ENCODE measurements at regions not wholly inside any gene's neighbourhood (a gene's known extent, or its start where the extent isn't known, plus 50 kb on each side); places are given as distances from the start of the nearest gene placed in this dataset.

DNA sequence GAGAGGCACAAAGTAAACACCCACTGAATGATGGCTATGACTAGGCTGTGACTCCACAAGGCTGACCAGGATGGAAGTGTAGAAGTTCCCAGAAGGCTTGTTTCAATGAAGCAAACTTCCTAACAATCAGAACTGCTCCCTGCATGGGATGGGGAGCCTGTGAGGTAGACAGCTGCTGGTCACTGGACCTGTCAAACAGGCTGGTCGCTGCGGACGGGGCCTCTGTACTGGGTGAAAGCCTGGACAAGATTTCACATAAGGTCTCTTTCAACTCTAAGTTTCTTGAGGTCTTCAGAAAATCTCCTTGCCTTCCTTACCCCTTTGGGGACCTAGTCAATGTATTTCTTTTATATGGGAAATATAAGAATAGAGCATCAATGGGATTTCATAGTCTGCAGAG is 438.2 kb downstream of the BUD13 start:
- Histone ChIP-seq H3K27me3 (no peaks in the 10 kb centered on the region), H3K27ac (no peak overlapping the region), H3K4me3 (no peak overlapping the region), H3K4me1 (no peaks in the 10 kb centered on the region), H3K36me3 (no peaks in the 10 kb centered on the region), H3K9me3 (peaks cover 0 to 17% (median 0%) of the 10 kb centered on the region in 4 donors)
- WGBS, 2 donors: 78 to 89% methylated on average over 3 of the region's 3 CpGs
- DNase-seq (ENCODE audit: low spot score in 2 of 2): no peak
- TF ChIP-seq, protein P1, sequence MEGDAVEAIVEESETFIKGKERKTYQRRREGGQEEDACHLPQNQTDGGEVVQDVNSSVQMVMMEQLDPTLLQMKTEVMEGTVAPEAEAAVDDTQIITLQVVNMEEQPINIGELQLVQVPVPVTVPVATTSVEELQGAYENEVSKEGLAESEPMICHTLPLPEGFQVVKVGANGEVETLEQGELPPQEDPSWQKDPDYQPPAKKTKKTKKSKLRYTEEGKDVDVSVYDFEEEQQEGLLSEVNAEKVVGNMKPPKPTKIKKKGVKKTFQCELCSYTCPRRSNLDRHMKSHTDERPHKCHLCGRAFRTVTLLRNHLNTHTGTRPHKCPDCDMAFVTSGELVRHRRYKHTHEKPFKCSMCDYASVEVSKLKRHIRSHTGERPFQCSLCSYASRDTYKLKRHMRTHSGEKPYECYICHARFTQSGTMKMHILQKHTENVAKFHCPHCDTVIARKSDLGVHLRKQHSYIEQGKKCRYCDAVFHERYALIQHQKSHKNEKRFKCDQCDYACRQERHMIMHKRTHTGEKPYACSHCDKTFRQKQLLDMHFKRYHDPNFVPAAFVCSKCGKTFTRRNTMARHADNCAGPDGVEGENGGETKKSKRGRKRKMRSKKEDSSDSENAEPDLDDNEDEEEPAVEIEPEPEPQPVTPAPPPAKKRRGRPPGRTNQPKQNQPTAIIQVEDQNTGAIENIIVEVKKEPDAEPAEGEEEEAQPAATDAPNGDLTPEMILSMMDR (IDR thresholded peaks at IDR 0.05): no peak
- TF ChIP-seq EP300 (IDR thresholded peaks at IDR 0.05): no peak
- no peak for TF ChIP-seq POLR2A (IDR thresholded peaks at IDR 0.05)

DNA sequence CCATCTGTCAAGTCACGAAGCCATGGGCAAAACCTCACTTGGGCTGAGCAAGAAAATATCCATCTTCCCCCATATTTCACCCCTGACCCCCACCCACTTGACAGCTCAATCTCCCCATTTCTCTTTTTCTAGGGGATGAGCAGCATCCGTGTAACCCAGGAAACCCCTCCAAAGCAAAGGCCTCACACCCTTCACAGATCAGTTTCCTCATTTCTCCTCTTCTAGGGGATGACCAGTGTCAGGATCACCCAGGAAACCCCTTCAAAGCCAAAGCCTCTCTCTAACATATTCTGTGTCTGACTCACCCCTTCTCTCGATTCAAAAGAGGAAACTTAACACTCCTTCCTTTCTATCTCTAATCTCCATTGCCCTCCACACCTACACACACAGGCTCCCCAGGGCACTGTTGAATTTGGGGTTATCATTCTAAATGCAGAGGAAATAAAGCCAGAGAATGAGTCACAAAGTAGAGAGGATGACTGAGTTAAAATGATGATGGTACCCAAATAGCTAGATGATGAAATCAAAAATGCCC is 439.7 kb downstream of the BUD13 start:
- Histone ChIP-seq H3K36me3 (no peaks in the 10 kb centered on the region), H3K9me3 (peaks cover 0 to 17% (median 0%) of the 10 kb centered on the region in 4 donors), H3K4me1 (no peaks in the 10 kb centered on the region), H3K27ac (no peak overlapping the region), H3K27me3 (no peaks in the 10 kb centered on the region), H3K4me3 (no peak overlapping the region)
- no peak for DNase-seq (ENCODE audit: low spot score in 2 of 2)
- 50 to 53% methylated on average over 3 of the region's 3 CpGs for WGBS, 2 donors
- no peak for TF ChIP-seq EP300 (IDR thresholded peaks at IDR 0.05)
- TF ChIP-seq, protein P1 (IDR thresholded peaks at IDR 0.05): no peak
- no peak for TF ChIP-seq POLR2A (IDR thresholded peaks at IDR 0.05)

DNA sequence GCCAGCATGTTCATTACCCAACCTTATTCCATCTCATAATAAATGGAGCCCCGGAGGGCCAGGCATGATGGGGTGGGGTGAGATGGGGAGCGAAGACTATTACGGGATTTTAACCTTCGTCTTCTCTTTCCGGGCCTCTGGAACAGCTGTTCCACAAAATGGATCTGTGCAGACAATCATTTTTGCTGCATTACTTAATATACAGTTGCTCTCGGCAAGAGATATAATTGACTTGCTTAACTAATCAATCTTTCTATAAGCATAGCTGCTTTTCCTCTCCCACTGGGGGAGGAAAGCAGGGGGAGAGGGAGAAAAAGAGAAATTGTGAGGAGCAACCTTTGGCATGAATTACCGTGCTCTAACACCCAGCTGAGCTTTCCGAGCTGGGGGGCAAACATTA is 440.4 kb downstream of the BUD13 start:
- Histone ChIP-seq H3K4me3 (no peak overlapping the region), H3K27me3 (no peaks in the 10 kb centered on the region), H3K9me3 (peaks cover 0 to 12% (median 0%) of the 10 kb centered on the region in 4 donors), H3K4me1 (no peaks in the 10 kb centered on the region), H3K36me3 (no peaks in the 10 kb centered on the region), H3K27ac (no peak overlapping the region)
- no peak for DNase-seq (ENCODE audit: low spot score in 2 of 2)
- 83 to 90% methylated on average over 8 of the region's 8 CpGs for WGBS, 2 donors
- TF ChIP-seq EP300 (IDR thresholded peaks at IDR 0.05) (no peak), POLR2A (IDR thresholded peaks at IDR 0.05) (no peak)
- TF ChIP-seq, protein P1 (IDR thresholded peaks at IDR 0.05): no peak

DNA sequence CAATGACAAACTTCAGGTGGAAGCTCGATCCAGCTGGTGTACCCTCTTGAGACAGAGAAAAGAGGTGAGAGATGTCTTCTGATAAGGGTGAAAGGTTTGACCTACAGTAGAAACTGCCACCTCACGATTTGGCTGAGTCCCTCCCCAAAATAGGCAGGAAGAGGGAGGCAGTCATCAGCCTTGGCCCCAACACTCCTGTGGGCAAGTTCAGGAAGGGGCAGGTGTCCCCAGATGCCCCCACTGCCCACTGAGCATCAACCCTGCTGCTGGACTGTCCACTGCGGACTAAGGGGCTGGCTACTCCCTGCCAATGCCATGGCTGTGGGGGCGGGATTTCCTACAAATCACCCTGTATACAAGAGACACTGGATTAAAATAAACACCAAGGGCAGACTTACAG is 441.4 kb downstream of the BUD13 start:
- Histone ChIP-seq H3K4me1 (no peaks in the 10 kb centered on the region), H3K27me3 (no peaks in the 10 kb centered on the region), H3K4me3 (no peak overlapping the region), H3K27ac (no peak overlapping the region), H3K9me3 (peaks cover 0 to 2% (median 0%) of the 10 kb centered on the region in 4 donors), H3K36me3 (no peaks in the 10 kb centered on the region)
- no peak for DNase-seq (ENCODE audit: low spot score in 2 of 2)
- TF ChIP-seq, protein P1 (IDR thresholded peaks at IDR 0.05): no peak
- TF ChIP-seq EP300 (IDR thresholded peaks at IDR 0.05): no peak
- no peak for TF ChIP-seq POLR2A (IDR thresholded peaks at IDR 0.05)
- WGBS, 2 donors: 85 to 89% methylated on average over 4 of the region's 4 CpGs

DNA sequence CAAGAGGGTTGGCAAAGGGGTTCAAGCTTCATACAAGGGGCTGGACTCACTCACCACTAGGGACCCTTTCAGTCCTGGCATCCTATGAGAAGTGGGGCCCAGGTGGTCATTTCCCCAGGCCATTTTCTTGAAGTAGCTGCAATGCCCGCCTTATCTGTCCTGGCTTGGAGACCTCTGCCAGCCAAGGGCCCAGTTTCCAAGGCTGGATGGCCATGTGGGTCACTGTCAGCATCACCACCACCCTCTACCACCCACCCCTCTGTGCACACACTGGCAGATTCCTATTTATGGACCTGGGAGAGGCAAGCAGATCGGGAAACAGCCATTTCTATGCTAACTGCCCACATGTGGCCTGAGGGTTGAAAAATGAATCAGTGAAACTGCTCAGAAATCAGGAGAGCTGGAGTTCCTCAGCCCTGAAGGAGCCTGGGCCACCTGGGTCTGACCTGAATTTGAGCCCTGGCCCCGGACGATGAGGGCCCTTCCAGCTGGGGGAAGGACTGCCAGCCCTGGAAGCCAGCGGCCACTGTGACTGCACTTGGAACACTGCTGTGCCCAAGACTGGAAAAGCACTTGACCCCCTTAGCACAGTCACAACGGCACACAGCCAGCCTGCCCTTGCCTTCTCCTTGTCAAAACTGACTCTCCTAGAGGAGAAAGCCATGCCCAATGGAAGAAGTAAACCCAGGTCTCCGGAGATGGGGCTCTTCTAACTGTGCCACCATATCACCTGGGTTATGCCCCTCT is 442.2 kb downstream of the BUD13 start:
- no peak for TF ChIP-seq EP300 (IDR thresholded peaks at IDR 0.05)
- no peak for TF ChIP-seq POLR2A (IDR thresholded peaks at IDR 0.05)

More for the DNA sequence above, 442.2 kb downstream of the BUD13 start:
- Histone ChIP-seq H3K27me3 (no peaks in the 10 kb centered on the region), H3K27ac (no peak overlapping the region), H3K9me3 (no peaks in the 10 kb centered on the region), H3K4me1 (no peaks in the 10 kb centered on the region), H3K36me3 (no peaks in the 10 kb centered on the region), H3K4me3 (no peak overlapping the region)
- WGBS, 2 donors: 80 to 85% methylated on average over 6 to 7 of the region's 7 CpGs
- no peak for DNase-seq (ENCODE audit: low spot score in 2 of 2)
